Breast epithelium (tissue), 4 donors: ENCODE measurements at regions not wholly inside any gene's neighbourhood (a gene's known extent, or its start where the extent isn't known, plus 50 kb on each side); places are given as distances from the start of the nearest gene placed in this dataset.
A peak's percentile ranks its signal among the peaks of the same experiment; 100 is the strongest.

ENCODE experiments used
- DNase-seq, 2 donors: peaks; one replicate each; pipeline ENCODE4 v3.0.0-alpha.2; 2019; ENCODE audit warnings: low spot score in 2 of 2
- H3K27ac ChIP-seq, 2 donors: fragments of 200-600 bp; sonication (generic) in 1 of 2; one replicate each; pipeline ENCODE4 v1.5.1; 2016 to 2019; ENCODE audit warnings: mild to moderate bottlenecking in 1 of 2
- H3K27me3 ChIP-seq, 2 donors: fragments of 200-600 bp; sonication (generic) in 1 of 2; one replicate each; pipeline versions ENCODE4 v1.5.1 to v1.6.0; 2017 to 2019; ENCODE audit warnings: control low read depth in 1 of 2, mild to moderate bottlenecking in 1 of 2
- H3K36me3 ChIP-seq: fragments of 200-600 bp; one replicate; pipeline ENCODE4 v1.5.1; 2019
- H3K4me1 ChIP-seq, 2 donors: fragments of 200-600 bp; sonication (generic); one replicate each; pipeline ENCODE4 v1.5.1; 2016 to 2019; ENCODE audit warnings: control low read depth in 1 of 2
- H3K4me3 ChIP-seq, 3 donors: fragments of 200-600 bp; sonication (generic); 1 replicate in 2 of 3; 2 replicates in 1 of 3; pipeline ENCODE4 v1.5.1; 2016 to 2019; ENCODE audit warnings: mild to moderate bottlenecking in 3 of 3, moderate library complexity in 2 of 3
- H3K9me3 ChIP-seq, 2 donors: fragments of 200-600 bp; sonication (generic) in 1 of 2; one replicate each; pipeline ENCODE4 v1.5.1; 2016 to 2019; ENCODE audit warnings: control low read depth in 1 of 2
- CTCF ChIP-seq, 3 donors: fragments of 450-650 bp; IDR thresholded peaks; one replicate each; pipeline ENCODE4 v1.5.1; 2016 to 2017; ENCODE audit warnings: antibody characterized with exemption in 3 of 3, mild to moderate bottlenecking in 3 of 3, moderate library complexity in 3 of 3
- POLR2A ChIP-seq: fragments of 450-650 bp; IDR thresholded peaks from one replicate; pipeline ENCODE4 v1.6.1; 2016; ENCODE audit warnings: antibody characterized with exemption, mild to moderate bottlenecking, moderate library complexity
- POLR2AphosphoS5 ChIP-seq, 3 donors: sonication (generic); formaldehyde crosslinking; IDR thresholded peaks; one replicate each; pipeline ENCODE4 v1.6.1; 2017; ENCODE audit warnings: antibody characterized with exemption in 3 of 3
- intact Hi-C: fragments of 100-400 bp; cut with DNase I; formaldehyde crosslinking; loops from one replicate; pipeline ENCODE4 v1.15.1; 2023; ENCODE audit warnings: low total_unique reads

- Histone ChIP-seq H3K9me3 (no peaks in the 10 kb centered on the region), H3K4me3 (no peak overlapping the region), H3K27ac (no peak overlapping the region), H3K4me1 (no peaks in the 10 kb centered on the region), H3K27me3 (peaks cover 0 to 23% of the 10 kb centered on the region in 2 donors), H3K36me3 (no peaks in the 10 kb centered on the region)
- intact Hi-C loops, result loop anchor here (10.0 kb wide), 2 partner anchors 544 to 634 kb away; no protein-coding TSS in a partner anchor
- TF ChIP-seq CTCF (IDR thresholded peaks at IDR 0.05) (no peak), POLR2A (no peak), POLR2AphosphoS5 (IDR thresholded peaks at IDR 0.05) (no peak)
- DNase-seq, result no peak
Observed at GRCh38 chr22:44628835-44629234, 73.2 kb upstream of the PRR5 start.

- intact Hi-C loops, result loop anchor here (10.0 kb wide), 2 partner anchors 543 to 633 kb away; no protein-coding TSS in a partner anchor
- no peak for DNase-seq
- no peaks in the 10 kb centered on the region for H3K36me3 ChIP-seq
- no peaks in the 10 kb centered on the region for H3K9me3 ChIP-seq
- no peaks in the 10 kb centered on the region for H3K4me1 ChIP-seq
- H3K27ac ChIP-seq, result no peak overlapping the region
- TF ChIP-seq POLR2A (no peak), CTCF (IDR thresholded peaks at IDR 0.05) (no peak), POLR2AphosphoS5 (IDR thresholded peaks at IDR 0.05) (no peak)
- no peak overlapping the region for H3K4me3 ChIP-seq
- H3K27me3 ChIP-seq, result peaks cover 0 to 26% of the 10 kb centered on the region in 2 donors
Observed at GRCh38 chr22:44628273-44628672, 73.7 kb upstream of the PRR5 start.

- Histone ChIP-seq H3K36me3 (no peaks in the 10 kb centered on the region), H3K9me3 (no peaks in the 10 kb centered on the region), H3K27me3 (peaks cover 0 to 26% of the 10 kb centered on the region in 2 donors), H3K4me3 (no peak overlapping the region), H3K27ac (no peak overlapping the region), H3K4me1 (no peaks in the 10 kb centered on the region)
- no peak for DNase-seq
- TF ChIP-seq CTCF (IDR thresholded peaks at IDR 0.05), result no peak
- no peak for TF ChIP-seq POLR2AphosphoS5 (IDR thresholded peaks at IDR 0.05)
- TF ChIP-seq POLR2A, result no peak
- intact Hi-C loops, result loop anchor here (10.0 kb wide), 2 partner anchors 543 to 633 kb away; no protein-coding TSS in a partner anchor
Observed at GRCh38 chr22:44627521-44628139, 74.4 kb upstream of the PRR5 start.

- intact Hi-C loops, result loop anchor here (10.0 kb wide), 2 partner anchors 541 to 631 kb away; no protein-coding TSS in a partner anchor
- peak; percentile 42 to 74 for DNase-seq
- Histone ChIP-seq H3K9me3 (no peaks in the 10 kb centered on the region), H3K4me3 (no peak overlapping the region), H3K27me3 (peaks cover 0 to 38% of the 10 kb centered on the region in 2 donors), H3K27ac (no peak overlapping the region), H3K4me1 (no peaks in the 10 kb centered on the region), H3K36me3 (no peaks in the 10 kb centered on the region)
- TF ChIP-seq POLR2AphosphoS5 (IDR thresholded peaks at IDR 0.05), result no peak
- peak; percentile 98 to 100 (median 99) for TF ChIP-seq CTCF (IDR thresholded peaks at IDR 0.05)
Observed at GRCh38 chr22:44625981-44626687, 75.9 kb upstream of the PRR5 start.

- no peaks in the 10 kb centered on the region for H3K4me1 ChIP-seq
- no peak overlapping the region for H3K27ac ChIP-seq
- intact Hi-C loops, result loop anchor here (10.0 kb wide), 2 partner anchors 541 to 631 kb away; no protein-coding TSS in a partner anchor
- H3K27me3 ChIP-seq, result peaks cover 0 to 45% of the 10 kb centered on the region in 2 donors
- TF ChIP-seq POLR2A, result no peak
- no peak for TF ChIP-seq POLR2AphosphoS5 (IDR thresholded peaks at IDR 0.05)
- no peak for TF ChIP-seq CTCF (IDR thresholded peaks at IDR 0.05)
- no peak overlapping the region for H3K4me3 ChIP-seq
- no peaks in the 10 kb centered on the region for H3K9me3 ChIP-seq
- no peak for DNase-seq
- no peaks in the 10 kb centered on the region for H3K36me3 ChIP-seq
Observed at GRCh38 chr22:44625421-44625760, 76.6 kb upstream of the PRR5 start.
